NCI-H2081 (cell line): ENCODE measurements at regions not wholly inside any gene's neighbourhood (a gene's known extent, or its start where the extent isn't known, plus 50 kb on each side); places are given as distances from the start of the nearest gene placed in this dataset.
"Not testable (repeated sequence)": the region's sequence is repeated elsewhere in the genome, so short reads cannot be mapped to it uniquely, and the experiment has no call there.

Experiments used
- DNase-seq, 2 experiments: peaks; one replicate each; lab custom pipeline; 2025; lab: John Stamatoyannopoulos, UW

- DNase-seq, result no peak
These were observed 81.8 kb upstream of the ALCAM start for GRCh38 chr3:105284876-105285275.

- no peak for DNase-seq
These were observed 81.0 kb upstream of the ALCAM start for GRCh38 chr3:105285653-105286241.

GRCh38 chr3:105293441-105293840 lies 73.3 kb upstream of the ALCAM start:
- DNase-seq, result no peak

GRCh38 chr3:105296182-105296822 lies 70.4 kb upstream of the ALCAM start:
- not testable (repeated sequence) for DNase-seq

- DNase-seq, result no peak
These were observed 62.2 kb upstream of the ALCAM start for GRCh38 chr3:105304487-105304886.

GRCh38 chr3:105315144-105315543 lies 51.6 kb upstream of the ALCAM start:
- DNase-seq, result no peak

GRCh38 chr3:105315815-105316214 lies 50.9 kb upstream of the ALCAM start:
- no peak for DNase-seq

- no peak for DNase-seq
These were observed 50.4 kb upstream of the ALCAM start for GRCh38 chr3:105316331-105316730.
